GM19372 (cell line): ENCODE measurements at regions not wholly inside any gene's neighbourhood (a gene's known extent, or its start where the extent isn't known, plus 50 kb on each side); places are given as distances from the start of the nearest gene placed in this dataset.
"Not testable (repeated sequence)": the region's sequence is repeated elsewhere in the genome, so short reads cannot be mapped to it uniquely, and the experiment has no call there.

Experiments
- ATAC-seq: cut with Tn5 transposase; IDR thresholded peaks from one replicate; pipeline ENCODE4 v1.9.1; 2021; ENCODE audit warnings: mild to moderate bottlenecking, low read depth, moderate library complexity; ENCODE audit not compliant: unreplicated experiment

DNA sequence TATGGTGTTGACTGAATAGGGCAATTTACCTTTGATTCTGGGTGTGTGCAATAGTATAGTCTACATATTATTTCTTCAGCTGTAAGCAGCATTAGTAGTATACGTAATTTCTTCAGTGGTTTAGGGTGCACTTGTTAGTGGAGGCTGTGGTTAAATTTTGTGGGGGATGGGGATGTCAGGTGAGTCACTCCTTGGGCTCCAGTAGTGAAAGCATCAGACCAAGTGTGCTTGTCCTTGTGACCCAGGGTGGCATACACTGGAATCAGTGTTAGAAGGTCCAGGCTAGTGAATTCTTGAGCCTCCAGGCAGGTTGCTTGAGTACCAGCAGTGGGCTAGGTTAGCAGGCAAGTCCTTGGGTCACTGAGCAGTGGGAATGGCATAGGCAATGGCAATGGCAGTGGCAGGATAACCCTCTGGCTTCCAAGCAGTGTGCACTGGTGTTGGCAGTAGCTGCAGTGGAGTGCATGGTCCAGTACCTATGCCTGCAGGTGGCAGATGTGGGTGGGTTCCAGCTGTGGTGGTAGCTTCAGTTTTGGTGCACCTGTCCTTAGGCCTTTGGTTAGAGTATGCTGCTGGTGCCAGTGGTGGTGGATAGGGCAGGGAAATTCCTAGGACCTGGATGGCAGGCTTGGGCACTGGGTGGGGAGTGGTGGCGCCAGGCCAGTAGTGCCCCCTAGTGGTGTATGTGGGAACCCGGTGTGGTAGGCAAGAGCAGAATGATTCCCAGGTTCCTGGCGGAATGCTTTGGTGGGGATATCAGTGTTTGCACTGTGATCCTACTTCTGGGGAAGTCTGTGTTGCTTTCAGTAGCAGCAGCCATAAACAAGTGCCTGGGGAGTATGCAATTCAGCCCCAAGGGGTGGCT lies 531.0 kb downstream of the SMARCA1 start:
- ATAC-seq: no peak

DNA sequence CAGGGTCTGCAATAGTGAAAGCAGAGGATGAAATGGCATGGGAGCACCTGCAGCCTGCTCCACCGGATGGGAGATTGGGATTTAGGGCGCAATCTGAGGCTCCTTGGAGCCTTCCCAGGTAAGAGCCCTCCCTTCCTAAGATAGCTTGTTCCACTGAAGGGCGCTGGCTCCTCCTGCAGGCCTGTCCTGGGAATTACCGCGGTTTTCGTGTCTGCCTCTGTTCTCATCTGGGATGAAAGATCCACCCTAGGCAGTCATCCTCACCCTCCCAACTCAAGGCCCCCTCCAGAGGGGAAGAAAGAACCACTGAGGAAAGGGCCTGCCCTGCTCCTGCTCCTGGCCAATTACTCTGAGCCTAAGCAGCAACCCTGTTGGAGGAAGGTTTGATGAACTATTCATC lies 547.5 kb downstream of the SMARCA1 start:
- no peak for ATAC-seq

DNA sequence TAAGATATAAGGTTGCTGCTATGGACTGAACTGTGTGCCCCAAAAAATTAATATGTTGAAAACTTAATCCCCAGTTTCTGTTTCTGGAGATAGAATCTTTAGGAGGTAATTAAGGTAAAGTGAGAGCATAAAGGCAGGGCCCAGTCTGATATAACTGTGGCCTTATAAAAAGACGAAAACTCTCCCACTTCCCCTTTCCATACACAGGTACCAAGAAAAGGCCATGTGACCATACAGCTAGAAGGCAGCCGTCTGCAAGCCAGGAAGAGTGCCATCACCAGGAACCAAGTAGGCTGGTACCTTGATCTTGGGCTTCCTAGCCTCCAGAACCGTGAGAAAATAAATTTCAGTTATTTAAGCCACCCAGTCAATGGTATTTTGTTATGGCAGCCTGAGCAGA lies 550.3 kb downstream of the SMARCA1 start:
- ATAC-seq: no peak

DNA sequence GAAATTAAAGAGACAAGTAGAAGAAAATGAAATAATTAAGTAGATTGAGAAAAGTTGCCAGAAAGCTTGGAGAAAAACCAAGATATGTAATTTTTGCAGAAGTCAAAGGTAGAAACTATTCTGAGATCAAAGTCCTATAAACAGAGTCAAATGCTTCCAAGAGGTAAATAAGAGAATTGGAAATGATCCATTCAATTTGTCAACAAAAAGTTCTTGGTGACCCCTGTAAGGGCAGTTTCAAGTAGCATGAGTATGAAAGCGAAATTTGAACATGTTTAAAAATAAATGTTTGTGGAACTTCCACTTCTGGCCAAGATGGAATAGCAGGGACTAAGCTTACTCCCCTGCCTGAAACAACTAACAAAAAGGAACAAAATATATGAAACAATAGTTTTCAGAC lies 562.0 kb downstream of the SMARCA1 start:
- no peak for ATAC-seq

DNA sequence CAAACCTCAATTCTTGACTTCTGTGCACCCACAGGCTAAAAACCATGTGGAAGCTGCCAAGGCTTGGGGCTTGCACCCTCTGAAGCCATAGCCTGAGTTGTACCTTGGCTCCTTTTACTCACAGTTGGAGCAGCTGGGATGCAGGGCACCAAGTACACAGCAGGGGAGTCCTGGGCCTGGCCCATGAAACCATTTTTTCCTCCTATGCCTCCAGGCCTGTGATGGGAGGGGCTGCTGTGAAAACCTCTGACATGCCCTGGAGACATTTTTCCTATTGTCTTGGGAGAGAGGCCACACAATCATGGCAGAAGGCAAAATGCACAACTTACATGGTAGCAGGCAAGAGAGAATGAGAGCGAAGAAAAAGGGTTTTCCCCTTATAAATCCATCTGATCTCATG lies 568.6 kb downstream of the SMARCA1 start:
- not testable (repeated sequence) for ATAC-seq

DNA sequence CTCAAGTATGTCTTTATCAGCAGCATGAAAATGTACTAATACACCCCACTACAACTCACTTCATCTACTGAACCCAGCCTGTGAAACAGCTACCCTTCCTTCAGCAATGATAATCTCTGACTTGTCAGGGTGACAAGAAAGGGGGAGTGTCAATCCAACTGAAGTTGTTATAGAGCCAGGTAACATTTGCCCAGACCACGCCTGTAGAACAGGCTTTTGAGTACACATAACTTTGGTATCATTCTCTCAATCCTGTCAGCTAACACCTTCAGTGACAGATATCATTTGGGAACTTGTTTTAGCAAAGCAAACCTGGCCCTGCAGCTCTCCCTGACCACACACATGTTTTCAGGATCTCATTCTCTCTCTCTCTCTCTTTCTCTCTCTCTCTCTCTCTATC lies 592.2 kb downstream of the SMARCA1 start:
- ATAC-seq: no peak

DNA sequence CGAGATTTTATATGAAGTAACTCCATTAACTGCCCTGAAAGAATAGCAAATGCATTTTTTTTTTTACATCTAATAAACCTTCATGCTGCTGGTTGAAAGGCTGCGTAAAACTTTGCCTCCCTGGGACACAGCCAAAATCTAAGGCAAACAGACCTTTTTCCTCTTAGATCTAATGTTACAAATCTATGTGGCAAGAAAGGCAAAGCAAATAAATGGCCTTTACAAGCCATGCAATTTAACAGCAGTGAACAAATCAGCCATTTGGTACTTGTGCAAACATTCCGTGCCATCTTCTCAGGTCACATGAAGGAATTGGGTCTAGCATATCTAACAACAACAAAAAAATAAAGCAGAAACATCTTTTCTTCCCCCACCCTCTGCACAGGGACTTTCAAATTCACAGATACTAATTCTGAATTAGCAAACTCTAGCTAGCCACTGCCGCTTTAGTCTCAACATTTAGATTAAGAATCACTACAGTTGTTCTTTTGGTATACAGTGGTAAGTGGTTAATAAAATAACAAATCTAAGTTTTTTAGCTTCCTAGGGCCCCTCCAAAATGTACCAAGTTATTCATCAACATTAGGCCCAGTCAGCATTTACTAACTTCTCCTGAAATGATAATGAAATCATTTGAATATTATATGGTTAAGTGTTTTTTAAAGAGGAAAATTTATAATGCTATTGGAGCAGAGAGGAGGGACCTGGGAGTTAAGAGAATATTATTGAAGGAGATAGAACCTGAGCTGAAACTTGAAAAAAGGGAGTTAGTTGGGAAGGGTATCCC lies 593.8 kb downstream of the SMARCA1 start:
- no peak for ATAC-seq

DNA sequence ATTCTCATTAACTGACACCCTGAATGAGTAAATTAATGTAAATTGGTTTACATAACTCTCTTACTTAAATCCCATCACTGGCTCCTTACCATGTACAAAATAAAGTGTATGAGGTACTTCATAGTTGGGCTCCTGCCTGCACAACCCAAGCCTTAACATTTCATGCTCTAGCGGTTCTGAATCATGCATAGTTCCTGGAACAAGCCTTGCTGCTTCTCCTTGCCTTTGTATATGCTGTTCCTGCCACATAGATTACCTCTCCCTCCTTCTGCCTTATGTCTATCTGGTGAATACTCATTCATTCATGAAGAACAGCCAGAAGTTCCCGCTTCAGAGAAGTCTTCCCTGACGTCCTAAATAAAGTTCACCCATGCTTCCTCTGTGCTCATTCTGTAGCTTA lies 594.7 kb downstream of the SMARCA1 start:
- ATAC-seq: no peak

DNA sequence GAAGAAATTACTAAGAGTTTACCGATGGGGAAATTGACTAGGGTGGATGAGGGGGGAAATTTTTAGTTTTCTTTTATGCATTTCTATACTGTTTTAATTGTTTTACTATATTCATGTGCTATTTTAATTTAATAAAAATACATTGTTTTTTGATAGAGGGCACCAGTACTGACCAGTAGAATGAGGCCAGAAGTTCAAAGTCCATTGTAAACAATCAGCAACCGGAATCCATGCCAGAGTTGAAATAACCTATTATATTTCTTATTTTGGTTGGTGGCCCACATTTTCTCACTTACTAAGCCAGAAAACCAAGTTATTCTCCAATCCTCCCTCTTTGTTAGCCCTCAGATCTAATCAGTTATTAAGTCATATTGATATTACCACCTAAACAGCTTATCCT lies 595.9 kb downstream of the SMARCA1 start:
- ATAC-seq: no peak

DNA sequence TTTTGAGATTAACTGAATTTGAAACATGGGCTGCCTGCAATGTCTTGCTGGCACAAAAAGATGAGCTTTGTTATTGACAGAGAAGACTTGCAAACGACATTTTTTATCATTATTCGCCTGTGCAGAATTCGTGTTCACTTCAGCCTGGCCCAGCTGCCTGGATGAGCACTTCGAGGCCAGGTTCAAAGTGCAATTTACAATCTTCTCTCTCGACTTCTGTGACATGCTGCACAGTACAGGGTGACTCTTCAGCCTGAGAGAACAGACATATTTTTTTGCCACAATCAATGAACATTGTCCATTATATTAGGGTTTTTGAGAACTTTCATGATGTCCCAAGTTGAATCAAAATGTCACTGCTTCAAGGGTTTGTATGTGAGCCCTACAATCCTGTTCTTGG lies 616.5 kb downstream of the SMARCA1 start:
- no peak for ATAC-seq

DNA sequence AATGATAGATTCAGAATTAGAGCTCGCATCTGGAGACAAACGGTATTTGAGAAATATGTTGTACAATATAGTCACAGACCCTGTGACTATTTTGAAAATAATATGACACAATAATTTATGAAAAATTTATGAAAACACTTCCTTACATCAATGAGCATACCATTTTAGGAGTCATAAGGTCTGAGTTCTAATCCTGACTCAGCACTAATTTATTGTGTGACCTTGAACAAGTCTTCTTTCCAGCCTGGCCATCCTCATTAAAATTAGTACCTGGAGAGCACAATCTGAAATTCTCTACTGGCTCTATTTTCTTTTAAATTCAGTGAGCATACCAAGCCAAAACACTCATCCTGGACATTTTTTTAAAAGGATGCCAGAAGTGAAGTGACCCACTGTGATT lies 622.3 kb downstream of the SMARCA1 start:
- ATAC-seq: no peak

DNA sequence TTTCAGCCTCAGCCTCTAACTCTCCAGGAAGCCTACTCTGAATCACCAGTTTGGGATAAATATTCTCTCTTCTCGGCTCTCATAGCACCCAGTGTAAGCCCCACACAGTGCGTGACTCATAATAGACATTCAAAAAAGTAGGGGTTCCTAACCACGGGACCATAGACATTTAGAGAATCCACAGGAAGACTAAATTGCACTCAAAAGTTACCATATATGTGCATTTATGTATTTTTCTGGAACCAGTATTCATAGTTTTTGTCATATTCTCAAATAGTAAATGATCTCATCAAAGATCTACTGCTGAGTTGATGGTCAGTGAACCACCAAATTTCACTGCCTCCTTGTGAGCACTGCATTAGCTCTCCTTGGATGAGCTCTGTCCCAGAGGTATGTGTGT lies 625.7 kb downstream of the SMARCA1 start:
- no peak for ATAC-seq

DNA sequence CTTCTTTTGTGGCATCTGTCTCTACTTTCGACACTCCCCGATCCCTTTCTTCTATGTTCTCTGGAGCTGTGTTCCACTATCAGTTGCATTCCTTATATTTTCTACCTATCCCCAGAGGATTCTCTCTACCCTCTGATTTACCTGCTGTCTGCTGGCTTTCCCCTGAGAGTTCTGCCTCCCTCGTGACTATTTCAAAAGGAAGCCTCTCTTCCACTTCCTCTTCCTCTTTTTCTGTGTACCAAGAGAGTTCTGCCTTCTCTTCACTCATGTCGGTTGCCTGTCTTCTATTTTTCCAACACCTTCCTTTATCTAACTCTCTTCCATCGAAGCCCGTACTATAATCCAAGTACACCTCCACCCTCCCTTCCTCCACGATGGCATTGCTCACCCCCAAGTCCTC lies 631.7 kb downstream of the SMARCA1 start:
- no peak for ATAC-seq

DNA sequence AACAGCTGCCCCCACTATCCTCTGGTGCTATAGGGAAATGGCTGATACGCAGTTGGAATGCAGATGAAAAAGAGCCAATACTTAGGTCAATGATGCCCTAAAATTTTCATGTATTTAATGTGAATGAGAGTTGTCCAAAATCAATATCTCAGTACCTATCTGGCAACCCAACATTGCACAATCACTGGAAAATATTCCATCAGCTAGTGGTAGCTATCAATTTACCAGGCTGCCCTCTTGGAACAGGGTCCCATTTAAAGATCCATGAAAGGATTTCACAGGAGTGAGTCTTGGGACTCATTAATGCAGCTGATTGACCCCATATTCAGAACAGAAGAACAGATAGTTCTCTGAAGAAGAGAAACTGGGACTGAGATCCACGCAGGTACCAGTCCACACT lies 638.9 kb downstream of the SMARCA1 start:
- ATAC-seq: no peak

DNA sequence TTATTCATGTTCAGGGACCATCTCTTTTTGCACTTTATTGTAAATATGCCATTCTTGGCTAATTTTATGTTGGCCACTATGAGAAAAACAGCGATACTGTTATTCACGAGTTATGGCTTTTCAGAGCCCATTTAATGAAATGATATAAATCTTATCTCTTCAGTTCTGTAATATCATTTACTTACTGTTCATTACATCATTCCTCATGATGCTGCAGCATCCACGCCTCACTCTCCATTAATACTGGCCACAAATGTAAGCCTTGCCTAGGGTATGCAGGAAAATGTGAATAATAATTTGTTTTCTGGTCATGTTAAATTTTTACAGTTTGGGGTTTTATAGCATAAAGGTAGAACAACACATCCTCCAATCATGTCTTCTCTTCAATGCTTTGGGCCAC lies 639.6 kb downstream of the SMARCA1 start:
- ATAC-seq: no peak

DNA sequence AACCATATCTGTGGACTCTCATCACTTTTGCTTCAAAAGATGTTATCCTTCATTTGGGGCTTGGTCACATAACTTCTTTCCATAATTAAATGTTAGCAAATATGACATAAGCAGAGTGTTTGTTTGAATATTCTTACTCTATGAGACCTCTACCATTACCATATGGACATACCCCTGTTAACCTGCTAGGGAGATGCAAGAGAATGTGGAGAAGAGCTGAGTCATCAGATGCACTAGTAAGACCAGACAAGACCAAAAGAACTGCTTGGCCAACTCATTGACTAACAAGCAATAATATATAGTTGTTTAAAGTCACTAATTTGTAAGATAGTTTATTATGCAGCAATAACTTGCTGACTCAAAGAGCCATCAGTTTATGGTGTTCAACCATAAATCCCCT lies 652.9 kb downstream of the SMARCA1 start:
- ATAC-seq: no peak

DNA sequence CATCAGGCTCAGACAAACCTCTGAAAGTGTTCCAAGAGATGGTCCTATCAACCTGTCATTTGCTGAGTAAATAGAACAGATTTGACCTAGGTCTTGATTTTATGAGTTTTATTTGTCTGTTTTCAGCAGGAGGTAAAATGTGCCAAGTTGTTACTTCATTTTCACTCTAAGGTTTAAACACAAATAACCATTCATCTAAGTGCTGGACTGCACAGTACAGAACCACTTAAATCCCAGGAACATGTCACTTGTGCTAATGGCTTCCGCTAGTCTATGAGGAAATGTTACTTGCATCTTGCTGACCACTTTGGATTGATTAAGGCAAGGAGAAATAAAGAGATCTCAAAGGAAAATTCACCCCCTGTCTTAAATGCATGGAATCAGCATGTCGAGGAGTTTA lies 660.7 kb downstream of the SMARCA1 start:
- ATAC-seq: no peak

DNA sequence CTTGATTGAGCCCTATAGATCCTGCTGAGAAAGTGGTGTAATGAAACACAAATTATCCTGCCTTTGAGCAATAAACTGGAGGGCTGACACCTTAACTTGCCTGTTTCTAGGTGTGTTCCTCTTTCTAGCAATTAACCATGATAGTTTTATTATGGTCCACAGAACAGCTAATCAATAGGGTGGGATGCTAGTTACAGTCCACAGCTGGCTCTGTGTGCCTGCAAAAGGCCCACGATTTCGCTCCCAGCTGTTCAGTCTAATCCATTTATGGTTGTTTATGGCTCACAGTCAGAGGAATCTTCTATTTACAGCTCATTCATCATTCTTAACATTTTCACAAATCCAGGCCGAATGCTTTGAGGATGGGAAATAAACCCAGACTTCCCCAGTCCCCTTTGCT lies 674.9 kb downstream of the SMARCA1 start:
- no peak for ATAC-seq

DNA sequence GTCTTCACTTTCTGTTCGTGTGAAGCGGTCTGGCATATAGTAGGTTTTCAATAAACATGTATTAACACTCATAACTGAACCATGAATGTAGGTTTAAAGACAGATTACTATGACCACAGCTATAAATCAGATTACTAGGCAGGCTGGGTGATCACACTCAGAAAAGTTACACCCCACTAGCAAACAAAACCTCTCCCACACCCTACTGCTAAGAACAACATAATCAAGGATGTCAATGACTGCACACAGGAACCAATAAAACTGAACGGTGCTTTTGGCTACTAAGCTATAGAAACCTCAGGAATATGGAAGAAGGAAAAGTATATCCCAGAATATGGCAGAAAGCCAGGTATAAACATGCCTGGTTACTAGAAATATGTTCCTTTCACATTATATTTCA lies 676.9 kb downstream of the SMARCA1 start:
- ATAC-seq: no peak

DNA sequence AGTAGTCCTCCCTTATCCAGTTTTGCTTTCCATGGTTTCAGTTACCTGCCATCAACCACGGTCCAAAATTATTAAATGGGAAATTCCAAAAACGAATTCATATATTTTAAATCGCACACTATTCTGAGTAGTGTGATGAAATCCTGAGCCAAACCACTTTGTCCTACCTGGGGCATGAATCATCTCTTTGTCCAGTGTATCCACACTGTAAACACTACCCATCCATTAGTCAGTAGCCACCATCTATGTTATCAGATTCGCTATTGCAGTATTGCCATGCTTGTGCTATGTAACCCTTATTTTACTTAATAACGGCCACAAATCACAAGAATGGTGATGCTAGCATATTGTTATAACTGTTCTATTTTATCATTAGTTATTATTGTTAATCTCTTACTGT lies 704.6 kb downstream of the SMARCA1 start:
- no peak for ATAC-seq

DNA sequence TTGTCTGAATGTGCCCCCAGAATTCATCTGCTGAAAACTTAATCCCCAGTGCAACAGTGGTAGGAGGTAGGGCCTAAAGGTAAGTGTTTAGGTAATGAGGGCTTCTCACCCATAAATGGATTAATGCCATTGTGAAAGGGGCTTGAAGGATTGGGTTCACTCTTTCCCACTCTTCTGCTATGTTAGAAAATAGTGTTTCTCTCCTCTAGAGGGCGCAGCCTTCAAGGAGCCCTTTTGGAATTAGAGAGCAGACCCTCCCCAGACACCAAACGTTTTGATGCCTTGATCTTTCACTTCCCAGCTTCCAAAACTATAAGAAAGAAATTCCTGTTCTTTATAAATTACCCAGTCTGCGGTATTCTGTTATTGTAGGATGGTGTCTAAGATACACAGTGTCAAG lies 706.4 kb downstream of the SMARCA1 start:
- no peak for ATAC-seq

DNA sequence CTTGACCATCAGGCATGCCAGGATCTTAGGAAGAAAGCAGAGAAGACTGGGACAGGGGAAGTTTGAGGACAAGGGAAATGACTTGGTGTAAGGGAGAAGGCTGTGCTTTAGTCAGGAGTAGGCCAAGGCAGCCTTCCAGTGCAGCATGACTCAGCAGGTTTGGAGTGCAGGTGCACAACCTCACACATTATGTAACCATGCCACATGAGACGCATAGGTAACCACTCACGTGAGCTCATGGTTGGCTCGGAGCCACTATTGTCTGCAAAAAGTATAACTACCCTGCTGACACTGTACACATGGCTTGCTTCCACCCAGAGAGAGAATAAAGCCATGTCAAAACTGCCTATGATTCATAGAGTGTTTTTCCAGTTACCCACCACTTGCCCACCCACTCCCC lies 715.9 kb downstream of the SMARCA1 start:
- no peak for ATAC-seq
